Erythroblast (primary cell): ENCODE measurements at regions not wholly inside any gene's neighbourhood (a gene's known extent, or its start where the extent isn't known, plus 50 kb on each side); places are given as distances from the start of the nearest gene placed in this dataset.

ENCODE experiments used
- DNase-seq, 2 experiments: peaks; one replicate each; lab custom pipeline; 2025; lab: John Stamatoyannopoulos, UW
- GATA1 ChIP-seq: IDR thresholded peaks from 2 replicates; pipeline ENCODE4 v1.6.1; 2011; ENCODE audit warnings: low read depth, mild to moderate bottlenecking, control low read depth, low read length, moderate library complexity
- POLR2A ChIP-seq: IDR thresholded peaks from 2 replicates; pipeline ENCODE4 v1.6.1; 2011; ENCODE audit warnings: mild to moderate bottlenecking, low read length

DNA sequence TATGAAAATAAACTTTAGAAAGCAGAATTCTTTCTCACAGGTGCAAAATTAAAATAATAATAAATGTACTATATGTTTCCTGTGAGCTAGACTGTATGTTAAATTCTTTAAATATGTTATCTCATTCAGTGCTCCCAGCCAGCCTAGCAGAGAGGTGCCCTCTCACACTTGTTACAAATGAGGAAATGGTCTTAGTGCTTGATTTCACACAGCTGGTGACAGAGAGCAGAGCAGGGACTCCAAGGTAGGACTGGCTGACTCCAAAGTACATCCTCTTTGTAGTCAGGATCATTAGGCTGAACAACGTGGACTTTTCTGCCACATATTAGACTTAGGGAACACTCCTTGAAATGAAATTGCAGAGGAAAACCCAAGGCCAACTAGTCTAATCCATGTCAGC lies 72.0 kb upstream of the HHIP start:
- no peak for DNase-seq
- TF ChIP-seq GATA1 (no peak), POLR2A (no peak)

DNA sequence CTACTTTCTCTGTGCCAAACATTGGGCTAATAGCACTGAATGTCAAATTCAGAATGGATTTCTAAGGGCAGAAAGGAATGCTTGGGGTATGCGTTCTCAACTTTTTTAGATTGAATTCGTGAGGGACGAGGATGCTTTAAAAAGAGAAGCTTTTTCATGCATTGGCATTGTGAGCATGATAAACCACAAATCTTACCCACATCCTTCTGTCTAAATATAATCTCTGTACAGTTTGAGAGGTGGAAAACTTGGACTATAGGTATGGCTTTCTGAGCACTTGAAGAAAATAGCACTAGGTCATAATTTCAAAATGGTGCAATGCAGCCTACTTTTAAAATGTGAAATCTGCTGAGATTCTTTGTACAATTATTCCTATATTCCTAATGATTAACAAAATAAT lies 71.4 kb upstream of the HHIP start:
- TF ChIP-seq GATA1, result no peak
- TF ChIP-seq POLR2A, result no peak

DNA sequence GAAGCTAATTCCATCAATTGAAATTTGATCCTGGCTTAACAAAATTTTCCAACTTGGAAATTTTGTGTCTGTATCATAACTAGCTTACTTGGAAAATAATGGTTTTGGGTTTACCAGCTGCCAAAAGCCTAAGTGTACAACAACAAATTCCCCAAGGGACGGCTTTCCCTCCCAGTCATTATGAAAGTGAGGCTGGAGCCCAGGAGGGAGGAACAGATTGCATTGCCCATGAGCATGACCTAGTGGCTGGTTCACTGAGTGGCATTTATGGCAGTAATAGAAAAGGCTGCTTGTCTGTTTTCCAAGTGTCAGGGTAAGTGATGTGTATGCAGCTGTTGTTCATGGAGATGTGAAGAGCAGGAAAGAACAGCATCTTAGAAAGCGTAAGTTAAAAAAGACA lies 70.8 kb upstream of the HHIP start:
- no peak for DNase-seq
- TF ChIP-seq POLR2A, result no peak

More for the DNA sequence above, 71.4 kb upstream of the HHIP start:
- no peak for DNase-seq

DNA sequence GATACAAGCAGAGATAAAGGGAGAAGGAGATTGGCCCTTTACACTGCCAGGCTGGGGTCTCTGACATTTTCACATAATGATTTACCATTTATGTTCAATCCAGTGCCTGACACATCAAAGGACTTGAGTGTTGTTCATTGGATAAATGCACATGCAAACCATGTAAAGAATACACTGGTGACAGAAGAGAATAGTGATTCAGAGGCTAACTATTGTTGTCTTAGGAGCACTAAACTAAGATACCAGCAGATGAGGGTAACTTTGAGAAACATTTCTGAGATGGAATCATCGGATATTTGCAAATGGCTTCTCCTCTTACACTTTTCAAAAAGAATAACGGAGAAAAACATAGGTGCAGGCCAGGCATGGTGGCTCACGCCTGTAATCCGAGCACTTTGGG lies 67.3 kb upstream of the HHIP start:
- no peak for TF ChIP-seq POLR2A
- DNase-seq, result no peak

DNA sequence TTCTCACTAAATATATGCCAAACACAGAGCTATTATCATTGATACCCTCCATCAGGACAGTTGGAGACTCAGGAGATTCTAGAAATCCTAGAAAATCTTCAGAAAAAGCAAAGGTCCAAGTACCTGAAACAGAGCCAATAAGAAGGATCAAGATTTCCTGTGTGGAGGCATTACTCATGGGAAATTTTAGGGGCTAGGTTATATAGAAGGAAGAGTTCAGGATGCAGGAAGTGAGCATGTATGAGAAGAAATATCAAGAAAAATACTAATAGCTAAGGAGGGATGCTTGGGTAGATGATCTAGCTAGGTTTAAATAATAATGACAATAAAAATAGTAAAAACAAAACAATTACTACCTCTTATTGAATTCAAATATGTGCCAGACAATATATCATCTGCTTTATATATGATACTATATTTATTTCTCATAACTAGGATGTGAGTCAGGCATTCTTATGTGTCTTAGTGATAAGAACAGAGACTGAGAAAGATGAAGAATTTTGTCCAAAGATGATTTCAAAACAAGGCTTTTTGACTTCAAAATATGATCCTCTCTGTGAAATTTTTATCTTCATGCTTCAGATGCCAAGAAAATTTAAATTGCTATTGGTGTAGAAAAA lies 66.4 kb upstream of the HHIP start:
- DNase-seq, result no peak
- no peak for TF ChIP-seq GATA1
- TF ChIP-seq POLR2A, result no peak

DNA sequence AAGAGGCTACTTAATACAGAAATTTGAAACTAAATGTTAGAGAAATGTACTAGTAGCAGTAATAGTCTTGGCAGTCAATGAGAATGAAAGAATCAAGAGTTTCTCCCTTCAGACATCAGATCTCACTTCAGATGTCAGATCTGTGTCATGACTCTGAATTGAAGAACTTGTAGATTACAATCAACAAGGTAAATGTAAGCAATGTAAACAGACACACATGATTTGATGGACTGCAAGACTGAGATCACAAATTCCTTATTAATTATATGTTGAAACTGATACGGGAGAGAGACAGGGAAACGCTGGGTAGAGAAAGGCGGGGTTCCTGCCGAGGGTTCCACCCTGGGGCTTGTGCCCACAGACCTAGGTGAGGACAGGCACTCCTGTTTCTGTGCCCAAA lies 65.5 kb upstream of the HHIP start:
- no peak for DNase-seq

DNA sequence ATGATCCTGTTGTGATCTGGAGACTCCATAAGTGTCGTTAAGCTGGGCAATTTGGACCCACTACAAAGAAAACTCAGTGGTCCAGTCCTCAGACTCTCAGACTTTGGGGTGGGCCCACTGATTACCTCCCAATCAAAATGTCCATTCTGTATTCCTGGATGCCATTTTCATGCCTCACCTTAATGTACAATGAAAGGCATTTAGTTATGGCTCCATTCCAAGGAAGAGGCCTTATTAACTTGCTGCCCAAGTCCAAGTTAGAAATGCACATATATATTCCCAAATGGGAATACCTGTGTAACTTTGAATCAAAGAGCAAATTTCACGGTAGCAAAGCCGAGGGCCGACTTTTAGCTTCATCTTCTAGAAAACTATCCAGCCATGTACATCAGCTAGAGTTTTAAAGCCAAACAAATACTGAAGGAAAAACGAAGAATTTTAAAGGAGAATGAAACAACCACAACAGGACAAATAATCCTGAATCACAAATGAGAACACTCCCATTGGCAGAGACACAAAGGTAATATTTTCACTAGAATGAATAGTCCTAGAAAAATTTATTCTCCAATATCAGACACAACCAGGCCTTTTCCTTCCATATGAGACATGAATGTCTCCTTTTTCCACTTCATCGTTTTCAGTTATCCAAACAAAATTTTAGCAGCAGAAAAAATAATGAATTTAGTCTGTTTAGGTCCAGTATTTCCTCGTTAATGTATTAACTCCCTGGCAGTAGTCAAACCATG lies 63.7 kb upstream of the HHIP start:
- no peak for DNase-seq
- TF ChIP-seq GATA1 (no peak), POLR2A (no peak)

More for the DNA sequence above, 65.5 kb upstream of the HHIP start:
- TF ChIP-seq GATA1 (no peak), POLR2A (no peak)

DNA sequence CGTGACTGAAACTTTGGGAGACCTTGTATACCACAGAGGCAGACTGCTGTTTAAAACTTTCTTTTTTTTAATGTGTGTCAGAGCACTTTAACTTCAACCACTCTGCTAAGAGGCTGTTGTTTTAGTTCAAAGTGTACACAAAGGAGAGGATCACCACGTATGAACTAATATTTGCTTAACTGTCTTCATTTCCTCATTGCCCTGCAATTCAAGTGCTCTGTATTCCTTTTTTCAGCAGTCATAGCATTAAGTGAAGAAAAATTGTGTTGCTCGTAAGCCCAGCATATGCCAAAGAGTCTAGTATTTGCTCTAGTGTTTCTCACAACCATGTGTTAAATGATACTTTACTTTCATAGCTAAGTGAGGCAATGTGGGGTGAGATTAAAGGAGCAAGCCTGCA lies 63.0 kb upstream of the HHIP start:
- no peak for DNase-seq
- TF ChIP-seq GATA1 (no peak), POLR2A (no peak)

DNA sequence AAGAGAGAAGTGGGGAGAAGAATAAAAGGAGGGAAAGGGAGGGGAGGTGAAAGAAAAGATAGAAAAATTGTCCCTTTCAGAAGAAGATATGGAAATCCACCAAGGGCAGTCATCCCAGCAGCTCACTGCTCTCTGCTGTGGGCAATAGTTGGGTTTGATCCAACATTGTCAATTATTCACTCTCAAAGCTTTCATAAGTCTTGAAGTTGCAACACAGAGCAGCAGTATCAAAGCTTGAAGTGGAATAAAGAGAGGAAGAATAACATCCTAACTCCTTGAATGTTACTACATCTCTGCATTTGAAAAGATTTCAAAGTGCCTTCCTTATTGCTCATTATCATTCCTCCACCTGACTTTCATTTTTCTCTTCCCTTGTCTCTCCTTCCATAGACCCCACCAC lies 62.3 kb upstream of the HHIP start:
- TF ChIP-seq GATA1 (no peak), POLR2A (no peak)
- no peak for DNase-seq

DNA sequence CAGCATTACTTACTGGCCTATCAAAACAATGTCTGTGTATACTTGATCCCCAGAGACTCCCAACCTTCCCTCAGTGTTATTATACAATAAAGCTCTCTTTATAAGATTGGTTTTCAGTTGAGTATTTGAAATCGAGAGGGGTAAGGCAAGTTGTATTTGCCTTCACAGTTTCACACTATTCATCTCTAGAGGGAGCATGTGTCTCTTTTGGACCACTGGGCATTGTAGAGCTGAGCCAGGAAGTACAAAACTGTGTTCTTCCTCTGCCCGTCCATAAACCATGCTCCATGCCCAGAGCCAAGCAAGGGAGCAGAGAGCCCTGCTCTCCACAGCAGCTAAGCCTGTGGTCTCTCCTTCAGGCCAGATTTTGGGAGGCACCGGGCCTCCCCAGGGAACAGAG lies 61.5 kb upstream of the HHIP start:
- no peak for DNase-seq
- TF ChIP-seq GATA1, result no peak
- no peak for TF ChIP-seq POLR2A

DNA sequence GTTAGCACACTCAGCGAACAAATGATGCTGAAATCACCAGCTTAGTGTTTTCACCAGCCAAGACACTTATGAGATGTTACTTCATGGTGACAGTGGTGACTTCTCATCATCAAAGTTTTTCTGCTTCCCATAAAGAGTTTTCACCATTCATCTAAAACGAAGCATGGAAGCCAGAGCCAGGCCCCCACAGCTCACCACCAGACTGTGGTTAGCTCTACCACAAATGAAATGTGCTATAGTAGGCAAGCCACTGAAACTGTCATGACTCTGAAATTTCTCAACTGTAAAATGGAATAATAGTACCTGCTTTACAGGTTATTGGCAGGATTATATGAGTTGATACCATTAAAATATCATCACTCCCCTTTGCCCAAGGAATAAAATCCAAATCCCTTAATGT lies 56.4 kb upstream of the HHIP start:
- TF ChIP-seq GATA1 (no peak), POLR2A (no peak)
- no peak for DNase-seq

DNA sequence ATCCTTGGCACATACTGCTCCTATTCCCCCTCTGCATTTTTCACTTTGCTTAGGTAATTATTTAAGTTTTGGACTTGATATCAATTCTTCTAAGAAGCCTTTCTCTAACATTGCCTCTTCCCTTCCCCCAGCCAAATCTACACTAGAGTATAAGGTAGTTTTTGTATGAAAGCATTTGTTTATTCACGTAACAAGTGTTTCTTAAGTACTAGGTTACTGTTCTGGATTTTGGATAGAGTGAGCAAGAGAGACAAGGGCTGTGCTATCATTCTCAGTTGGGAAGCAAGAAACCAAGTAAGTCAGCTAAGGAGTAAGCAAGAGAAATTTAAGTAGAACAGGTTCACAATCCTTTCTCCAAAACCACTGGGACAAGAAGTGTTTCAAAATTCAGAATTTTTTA lies 55.9 kb upstream of the HHIP start:
- no peak for TF ChIP-seq POLR2A
- TF ChIP-seq GATA1, result no peak
- DNase-seq, result no peak

DNA sequence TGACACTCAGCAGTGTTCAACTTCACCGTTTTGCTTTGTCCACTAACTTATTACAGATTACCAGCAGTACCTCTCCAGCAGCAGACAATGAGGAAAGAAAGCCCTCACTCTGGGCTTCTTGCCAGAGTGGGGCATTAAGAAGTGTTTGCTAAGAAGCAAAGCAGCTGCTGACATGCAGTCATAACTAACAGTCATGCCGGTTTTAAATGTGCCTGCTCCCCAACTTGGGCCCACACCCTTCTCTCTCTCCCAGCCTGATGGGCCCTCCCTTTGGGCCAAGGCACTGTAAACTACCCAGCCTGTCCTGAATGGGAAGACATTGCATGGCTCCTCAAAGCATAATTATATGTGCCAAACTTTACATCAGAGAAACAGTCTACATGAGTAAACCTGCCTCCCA lies 54.6 kb upstream of the HHIP start:
- DNase-seq, result no peak
- TF ChIP-seq POLR2A (no peak), GATA1 (no peak)

DNA sequence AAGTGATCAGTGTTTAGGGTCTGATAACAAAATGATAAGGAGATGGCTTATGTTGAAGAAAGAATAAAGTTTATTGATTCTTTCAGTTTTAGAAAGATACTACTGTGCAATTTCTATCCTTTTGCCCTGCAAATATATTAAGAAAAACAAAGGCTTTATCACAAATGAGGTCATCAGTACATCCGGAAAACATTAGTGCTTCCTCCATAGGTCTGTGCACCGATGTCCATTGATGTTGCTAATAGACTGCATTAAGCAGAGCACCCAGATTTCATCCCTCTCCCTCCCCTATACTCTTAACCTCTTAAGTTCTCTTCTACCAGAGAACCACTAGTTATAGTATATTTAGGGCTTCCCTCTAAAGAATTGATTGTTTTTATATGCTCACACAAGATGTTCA lies 53.7 kb upstream of the HHIP start:
- no peak for TF ChIP-seq GATA1
- TF ChIP-seq POLR2A, result no peak
- DNase-seq, result no peak

DNA sequence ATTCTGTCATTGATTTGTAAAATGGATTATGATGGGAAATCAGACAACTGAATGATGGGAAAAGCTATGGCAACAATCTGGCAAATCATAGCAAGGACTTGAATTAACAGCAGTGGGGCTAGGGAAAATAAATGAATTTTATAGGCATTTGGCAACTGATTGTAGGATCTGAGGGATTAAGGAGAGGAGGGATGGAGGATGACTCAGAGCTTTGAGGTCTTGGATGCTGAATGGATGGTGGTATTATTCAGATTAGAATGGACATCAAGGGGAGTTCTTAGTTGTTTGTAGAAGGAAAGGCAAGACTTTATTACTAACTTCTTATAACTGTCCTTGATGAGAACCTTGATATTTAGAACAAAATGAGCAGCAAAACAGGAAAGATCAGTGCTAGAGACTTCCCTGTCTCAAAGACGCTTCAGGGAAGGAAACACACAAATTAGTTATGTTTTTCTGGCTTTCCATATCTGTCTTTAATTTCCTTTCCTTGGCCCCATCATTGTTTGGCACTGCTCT lies 51.4 kb upstream of the HHIP start:
- no peak for TF ChIP-seq GATA1
- TF ChIP-seq POLR2A, result no peak
- no peak for DNase-seq

DNA sequence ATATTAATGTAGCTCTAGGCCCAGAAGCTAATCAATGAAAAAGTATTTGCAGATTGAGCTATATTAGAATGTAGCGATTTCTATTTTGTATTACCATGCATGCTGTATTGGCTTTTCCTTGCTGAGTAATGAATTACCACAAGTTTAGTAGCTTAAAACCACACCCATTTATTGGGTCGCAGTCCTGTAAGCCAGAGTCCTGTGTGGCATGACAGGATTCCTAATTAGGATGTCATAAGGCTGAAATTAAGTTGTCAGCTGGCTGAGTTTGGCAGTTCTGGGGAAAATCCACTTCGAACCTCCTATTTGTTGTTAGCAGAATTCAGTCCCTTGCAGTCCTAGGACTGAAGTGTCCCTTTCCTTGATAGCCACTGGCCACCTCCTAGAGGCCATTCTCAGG lies 50.3 kb upstream of the HHIP start:
- TF ChIP-seq POLR2A (no peak), GATA1 (no peak)

More for the DNA sequence above, 50.3 kb upstream of the HHIP start:
- DNase-seq, result no peak
